ENCODE measurements at regions not wholly inside any gene's neighbourhood (a gene's known extent, or its start where the extent isn't known, plus 50 kb on each side); places are given as distances from the start of the nearest gene placed in this dataset.
"Not testable (repeated sequence)": the region's sequence is repeated elsewhere in the genome, so short reads cannot be mapped to it uniquely, and the experiment has no call there.

GRCh38 chr5:67730917-67731474 lies 484.6 kb upstream of the PIK3R1 start:
- intact Hi-C loops (cut with DNase I) = no loop called here
- no peak for DNase-seq

- intact Hi-C loops (cut with DNase I) = no loop called here
- no peak for DNase-seq
Observed at GRCh38 chr5:67728326-67728890, 487.1 kb upstream of the PIK3R1 start.

GRCh38 chr5:67725604-67726003 lies 490.0 kb upstream of the PIK3R1 start:
- intact Hi-C loops (cut with DNase I) = no loop called here

DNA sequence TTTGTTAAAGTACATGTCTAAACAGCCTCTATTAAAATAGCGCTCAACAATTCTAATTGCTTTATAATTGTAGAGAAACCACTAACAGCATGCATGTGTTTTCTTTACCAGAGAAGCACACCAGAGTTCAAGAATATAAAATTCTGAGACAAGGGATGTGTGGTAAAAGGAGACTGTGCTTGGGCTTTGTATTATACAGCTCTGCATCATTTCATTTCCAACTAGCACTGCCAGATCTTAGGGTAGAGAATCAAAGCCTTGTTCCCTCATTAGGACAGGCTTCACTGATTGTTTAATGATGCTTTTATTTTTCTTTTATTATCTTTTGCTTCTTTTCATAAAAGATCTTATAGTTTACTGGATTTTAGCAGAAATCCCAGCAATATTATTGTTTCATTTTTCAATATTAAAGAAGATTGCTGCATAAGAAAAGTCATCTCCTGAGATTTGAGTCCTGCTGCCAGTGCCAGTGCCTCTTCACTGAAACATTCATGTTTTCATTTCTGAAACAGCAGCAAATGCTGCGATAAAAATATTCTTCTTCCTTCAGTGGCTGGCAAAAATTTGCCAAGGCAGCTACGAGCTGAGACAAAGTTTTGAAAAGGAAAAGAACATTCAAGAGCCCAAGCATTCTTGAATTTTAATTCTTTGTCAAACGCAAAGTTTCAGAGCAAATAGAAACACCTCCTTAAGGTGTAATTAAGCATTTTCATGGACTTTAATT lies 491.0 kb upstream of the PIK3R1 start:
- peak in 2 of 10 donors; percentile 8 to 74 for DNase-seq
- intact Hi-C loops (cut with DNase I) = no loop called here

More at GRCh38 chr5:67725604-67726003, 490.0 kb upstream of the PIK3R1 start:
- DNase-seq = no peak

GRCh38 chr5:67723873-67724272 lies 491.7 kb upstream of the PIK3R1 start:
- DNase-seq = no peak
- intact Hi-C loops (cut with DNase I) = no loop called here

- intact Hi-C loops (cut with DNase I) = not testable (repeated sequence)
Observed at GRCh38 chr5:67722582-67722981, 493.0 kb upstream of the PIK3R1 start.

GRCh38 chr5:67720162-67720772 lies 495.3 kb upstream of the PIK3R1 start:
- no peak for DNase-seq
- intact Hi-C loops (cut with DNase I) = no loop called here

More at GRCh38 chr5:67722582-67722981, 493.0 kb upstream of the PIK3R1 start:
- DNase-seq = not testable (repeated sequence)

- no peak for DNase-seq
- intact Hi-C loops (cut with DNase I) = no loop called here
Observed at GRCh38 chr5:67702008-67702407, 505.4 kb upstream of the CD180 start.

DNA sequence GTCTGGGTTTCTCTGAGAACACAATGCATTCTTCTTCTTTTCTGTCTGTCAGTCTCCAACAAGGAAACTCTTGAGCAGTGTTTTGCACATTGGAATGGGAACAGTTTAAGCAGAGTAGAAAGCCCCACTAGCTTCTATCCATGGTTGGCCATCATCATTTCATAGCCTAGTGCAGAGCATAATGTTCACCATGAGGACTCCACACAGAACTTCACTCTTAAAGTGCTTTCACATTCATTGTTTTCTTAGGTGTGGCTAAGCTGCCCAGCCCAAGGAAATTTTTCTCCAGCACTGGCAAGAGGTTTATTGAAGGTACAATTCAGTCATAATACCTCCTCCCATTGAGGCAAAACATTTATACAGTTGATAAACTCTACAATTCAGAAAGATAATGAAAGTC lies 503.0 kb upstream of the CD180 start:
- intact Hi-C loops (cut with DNase I) = no loop called here
- DNase-seq = no peak

DNA sequence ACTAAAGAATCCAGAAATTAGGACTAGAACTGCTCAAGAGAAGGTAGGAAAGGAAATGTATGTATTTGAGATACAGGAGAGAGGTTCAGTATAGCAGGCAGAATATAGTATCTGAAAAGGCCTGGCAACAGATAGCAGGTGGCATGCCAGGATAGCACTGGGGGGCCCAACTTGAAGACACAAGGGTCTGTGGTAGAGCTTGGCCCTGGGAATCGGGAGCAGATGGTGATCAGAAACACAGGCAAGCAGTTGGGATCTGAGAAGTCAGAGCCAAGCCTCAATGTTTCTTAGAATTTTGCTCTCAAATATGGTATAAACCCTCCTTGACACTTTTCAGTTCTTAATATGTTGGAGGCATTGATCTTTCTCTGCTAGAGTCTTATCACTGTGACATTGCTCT lies 499.8 kb upstream of the CD180 start:
- DNase-seq = no peak
- intact Hi-C loops (cut with DNase I) = no loop called here

- intact Hi-C loops (cut with DNase I) = no loop called here
- no peak for DNase-seq
Observed at GRCh38 chr5:67695369-67695768, 498.8 kb upstream of the CD180 start.

GRCh38 chr5:67694810-67695191 lies 498.2 kb upstream of the CD180 start:
- DNase-seq = no peak
- intact Hi-C loops (cut with DNase I) = no loop called here

GRCh38 chr5:67693956-67694809 lies 497.6 kb upstream of the CD180 start:
- intact Hi-C loops (cut with DNase I) = no loop called here
- no peak for DNase-seq

DNA sequence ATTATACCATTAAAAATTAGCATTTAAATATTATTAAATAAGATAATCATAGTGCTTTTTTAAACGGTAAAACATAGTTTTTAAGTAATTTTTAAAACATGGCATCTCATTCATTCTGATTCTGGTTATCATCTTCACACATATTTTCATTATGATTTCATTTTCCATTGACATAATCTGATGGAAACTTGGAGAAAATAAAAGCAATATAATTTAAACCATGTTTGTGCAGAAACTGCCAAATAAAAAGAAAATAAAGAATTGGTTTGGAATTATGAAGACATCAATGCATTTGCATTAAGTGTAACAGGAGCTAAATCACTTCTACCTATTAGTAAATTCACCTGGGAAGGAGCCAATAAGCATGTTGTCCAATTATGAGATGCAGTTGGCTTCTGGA lies 490.1 kb upstream of the CD180 start:
- DNase-seq = no peak
- intact Hi-C loops (cut with DNase I) = no loop called here

GRCh38 chr5:67681703-67682102 lies 485.1 kb upstream of the CD180 start:
- intact Hi-C loops (cut with DNase I) = no loop called here
- DNase-seq = no peak

DNA sequence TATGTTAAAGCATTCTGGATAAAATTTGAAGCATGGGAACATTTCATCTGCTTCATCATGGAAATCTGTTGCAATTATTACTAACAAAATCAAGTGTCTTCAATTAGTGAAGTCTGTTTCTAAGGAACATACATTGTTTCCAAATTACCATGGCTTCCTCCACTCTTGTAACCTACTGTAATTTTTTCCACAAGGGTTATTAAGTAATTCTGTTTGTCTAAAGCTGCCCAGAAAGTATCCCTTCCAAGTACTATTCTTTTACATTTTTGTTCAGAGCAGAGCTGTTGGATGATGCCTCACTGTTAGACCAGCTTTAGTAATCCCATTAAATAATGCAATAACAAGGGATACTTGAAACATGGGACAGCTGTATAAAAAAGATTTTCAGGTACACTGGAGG lies 483.5 kb upstream of the CD180 start:
- DNase-seq = no peak
- intact Hi-C loops (cut with DNase I) = no loop called here

GRCh38 chr5:67679184-67679841 lies 482.7 kb upstream of the CD180 start:
- DNase-seq = peak in 3 of 10 donors; percentile 7 to 55 (median 8)
- intact Hi-C loops (cut with DNase I) = no loop called here

DNA sequence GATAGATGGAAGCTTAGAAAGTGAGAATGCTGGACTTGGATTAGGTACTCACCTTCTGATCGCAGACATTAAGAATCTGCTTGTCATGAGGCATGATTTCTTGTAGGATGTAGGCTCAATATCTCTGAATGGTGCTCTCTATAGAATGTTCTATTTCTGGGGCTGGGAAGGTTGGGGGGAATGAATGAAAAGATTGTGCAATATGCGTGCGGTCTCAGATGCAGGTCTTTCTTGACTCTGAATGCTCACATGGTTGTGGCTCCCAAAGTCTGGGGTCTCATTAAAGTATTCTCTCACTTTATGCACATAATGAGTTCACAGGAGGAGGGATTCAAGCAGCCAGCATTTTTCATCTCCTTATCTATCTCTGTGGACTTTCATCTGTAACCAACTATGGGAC lies 482.0 kb upstream of the CD180 start:
- no peak for DNase-seq

GRCh38 chr5:67677422-67677970 lies 480.9 kb upstream of the CD180 start:
- DNase-seq = peak in 1 of 10 donors; percentile 66
- intact Hi-C loops (cut with DNase I) = no loop called here

More for the DNA sequence above, 482.0 kb upstream of the CD180 start:
- intact Hi-C loops (cut with DNase I) = no loop called here

DNA sequence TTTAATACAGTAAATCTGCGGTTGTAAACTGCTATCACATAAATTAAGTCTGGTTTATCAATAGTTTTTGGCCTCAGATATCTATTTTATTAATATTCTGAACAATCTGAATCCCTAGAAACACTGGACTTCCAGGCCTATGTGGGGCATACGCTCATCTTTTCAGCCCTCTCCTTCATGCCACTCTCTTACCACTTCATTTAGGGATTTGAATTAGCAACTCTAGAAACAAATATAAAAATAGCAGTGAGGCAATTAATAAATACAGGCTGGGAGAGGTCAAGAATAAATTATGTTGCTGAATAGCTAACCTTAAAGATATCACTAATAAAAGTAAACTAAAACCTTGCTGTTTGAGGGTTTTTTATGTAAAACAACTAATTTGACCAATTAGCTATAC lies 480.3 kb upstream of the CD180 start:
- intact Hi-C loops (cut with DNase I) = no loop called here
- DNase-seq = no peak

Data from posterior cingulate gyrus (tissue), 11 donors.